Common myeloid progenitor, CD34-positive (primary cell): ENCODE measurements at regions not wholly inside any gene's neighbourhood (a gene's known extent, or its start where the extent isn't known, plus 50 kb on each side); places are given as distances from the start of the nearest gene placed in this dataset.
"Not testable (repeated sequence)": the region's sequence is repeated elsewhere in the genome, so short reads cannot be mapped to it uniquely, and the experiment has no call there.

Experiments
- CTCF ChIA-PET: fragments of 350-600 bp; sonication (Branson Sonifier 250); formaldehyde crosslinking; loops from one replicate; lab custom pipeline; 2021; ENCODE audit warnings: antibody characterized with exemption; lab: Charles Lee
- POLR2A ChIA-PET: fragments of 350-600 bp; sonication (Branson Sonifier 250); formaldehyde crosslinking; loops from one replicate; lab custom pipeline; 2021; ENCODE audit warnings: antibody characterized with exemption; lab: Charles Lee
- DNase-seq, 3 donors: peaks; one replicate each; pipeline versions ENCODE4 v3.0.0 to v3.0.0-alpha.2; 2013
- H3K27ac ChIP-seq, 2 experiments: 1 replicate in 1 of 2; 2 replicates in 1 of 2; pipeline ENCODE4 v1.7.0; 2013; ENCODE audit warnings: inconsistent platforms in 2 of 2, low read length in 2 of 2, mild to moderate bottlenecking in 2 of 2, low read depth in 1 of 2, moderate library complexity in 1 of 2; ENCODE audit not compliant: severe bottlenecking in 2 of 2, insufficient read depth in 1 of 2, poor library complexity in 1 of 2
- H3K27me3 ChIP-seq, 5 experiments: replicated peaks in 2 of 5; 1 replicate in 3 of 5; 2 replicates in 2 of 5; pipeline versions ENCODE4 v1.6.1 to v1.7.0; 2013; ENCODE audit warnings: low read length in 4 of 5, mild to moderate bottlenecking in 2 of 5, moderate library complexity in 2 of 5, inconsistent platforms in 1 of 5; ENCODE audit not compliant: insufficient read depth in 5 of 5, control insufficient read depth in 4 of 5
- H3K36me3 ChIP-seq, 4 experiments: 1 replicate in 2 of 4; 2 replicates in 2 of 4; pipeline versions ENCODE4 v1.6.1 to v1.7.0; 2013; ENCODE audit warnings: low read length in 3 of 4, control low read depth in 1 of 4, mild to moderate bottlenecking in 1 of 4; ENCODE audit not compliant: control insufficient read depth in 4 of 4, insufficient read depth in 4 of 4
- H3K4me1 ChIP-seq, 4 experiments: 1 replicate in 3 of 4; 2 replicates in 1 of 4; pipeline versions ENCODE4 v1.6.1 to v1.7.1; 2013; ENCODE audit warnings: low read length in 3 of 4, mild to moderate bottlenecking in 3 of 4, control low read depth in 1 of 4, inconsistent platforms in 1 of 4, moderate library complexity in 1 of 4; ENCODE audit not compliant: control insufficient read depth in 4 of 4, insufficient read depth in 4 of 4; ENCODE audit errors: control extremely low read depth in 1 of 4
- H3K4me3 ChIP-seq, 7 experiments: 1 replicate in 4 of 7; 2 replicates in 3 of 7; pipeline versions ENCODE4 v1.5.1 to v1.7.0; 2013; ENCODE audit warnings: mild to moderate bottlenecking in 7 of 7, low read length in 6 of 7, moderate library complexity in 6 of 7, inconsistent platforms in 2 of 7, low read depth in 2 of 7, control low read depth in 1 of 7; ENCODE audit not compliant: insufficient read depth in 4 of 7, control insufficient read depth in 1 of 7; ENCODE audit errors: extremely low read depth in 1 of 7
- H3K9me3 ChIP-seq, 5 experiments: 1 replicate in 4 of 5; 2 replicates in 1 of 5; pipeline versions ENCODE4 v1.6.1 to v1.7.1; 2013; ENCODE audit warnings: low read length in 4 of 5, mild to moderate bottlenecking in 2 of 5, inconsistent platforms in 1 of 5, low read depth in 1 of 5, moderate library complexity in 1 of 5; ENCODE audit not compliant: control insufficient read depth in 4 of 5, insufficient read depth in 2 of 5; ENCODE audit errors: control extremely low read depth in 1 of 5
- WGBS: methylation state at CpG from one replicate; pipeline ENCODE4 v1.1.5; 2013; ENCODE audit not compliant: insufficient coverage; 5-methylcytosine and 5-hydroxymethylcytosine counted together

DNA sequence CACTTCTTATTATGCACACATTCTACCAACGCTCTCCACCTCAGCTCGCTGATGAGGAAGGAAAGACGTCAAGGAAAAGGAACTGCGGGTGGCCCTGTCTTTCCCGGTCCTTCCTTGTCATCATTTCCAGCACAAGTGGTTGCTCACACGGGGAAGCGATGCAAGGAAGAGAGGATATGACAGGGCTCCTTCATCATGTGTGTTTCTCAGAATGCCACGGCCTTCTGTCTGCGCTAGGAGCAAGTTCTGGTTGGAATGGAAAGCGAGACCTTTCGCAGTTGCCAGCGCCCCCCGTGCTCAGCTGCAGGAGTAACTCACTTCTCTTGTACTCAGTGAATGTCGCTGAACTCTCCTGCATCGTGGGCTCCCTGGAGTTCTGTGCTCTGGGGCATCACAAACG lies 191.8 kb upstream of the GLI2 start:
- no peak overlapping the region for H3K4me3 ChIP-seq
- 25% methylated on average over 8 of the region's 16 CpGs for WGBS
- no peaks in the 10 kb centered on the region for H3K4me1 ChIP-seq
- H3K9me3 ChIP-seq: no peaks in the 10 kb centered on the region
- ChIA-PET POLR2A (no interaction called here), CTCF (no interaction called here)
- DNase-seq: peak in 2 of 3 donors; percentile 11 to 12
- H3K27ac ChIP-seq: no peak overlapping the region
- no peaks in the 10 kb centered on the region for H3K36me3 ChIP-seq
- peaks cover 0 to 15% (median 0%) of the 10 kb centered on the region in 5 experiments for H3K27me3 ChIP-seq

DNA sequence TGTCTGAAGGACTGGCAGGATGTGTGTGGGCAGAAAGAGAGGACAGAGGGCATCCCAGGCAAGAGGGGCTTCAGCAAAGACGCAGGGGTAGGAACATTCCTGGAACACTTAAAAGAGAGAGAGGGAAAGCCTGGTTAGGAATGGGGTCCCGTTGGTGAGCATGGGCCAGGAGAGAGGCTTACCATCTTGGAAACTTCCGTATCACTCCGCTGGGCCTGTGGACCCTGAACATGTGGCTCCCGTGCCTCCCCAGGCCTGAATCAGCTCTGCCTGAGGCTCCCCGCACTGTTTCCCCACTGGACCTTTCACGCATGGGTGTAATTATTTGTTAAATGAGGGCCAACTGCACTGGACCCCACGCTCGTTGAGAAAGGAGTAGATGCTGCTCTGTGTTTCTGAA lies 191.1 kb upstream of the GLI2 start:
- Histone ChIP-seq H3K27ac (no peak overlapping the region), H3K4me1 (no peaks in the 10 kb centered on the region), H3K36me3 (no peaks in the 10 kb centered on the region), H3K27me3 (peaks cover 0 to 14% (median 0%) of the 10 kb centered on the region in 5 experiments), H3K4me3 (no peak overlapping the region), H3K9me3 (no peaks in the 10 kb centered on the region)
- DNase-seq: no peak
- 97% methylated on average over 7 of the region's 9 CpGs for WGBS
- POLR2A ChIA-PET: no interaction called here
- CTCF ChIA-PET: no interaction called here

DNA sequence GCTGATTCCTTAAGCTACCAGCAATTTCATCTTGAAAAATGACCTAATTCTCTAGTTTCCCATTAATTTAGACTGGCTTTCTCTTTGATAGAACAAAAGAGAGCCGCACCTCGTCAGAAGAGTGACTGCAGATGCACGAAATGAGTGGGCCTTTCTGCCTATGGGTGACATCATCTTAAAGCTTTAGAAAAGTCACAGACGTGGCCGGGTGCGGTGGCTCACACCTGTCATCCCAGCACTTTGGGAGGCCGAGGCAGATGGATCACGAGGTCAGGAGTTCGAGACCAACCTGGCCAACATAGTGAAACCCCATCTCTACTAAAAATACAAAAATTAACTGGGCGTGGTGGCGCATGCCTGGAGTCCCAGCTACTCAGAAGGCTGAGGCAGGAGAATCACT lies 190.7 kb upstream of the GLI2 start:
- H3K9me3 ChIP-seq, CTCF ChIA-PET, POLR2A ChIA-PET, H3K27ac ChIP-seq, DNase-seq, H3K36me3 ChIP-seq, H3K4me1 ChIP-seq, H3K4me3 ChIP-seq: not testable (repeated sequence)
- WGBS: 97% methylated on average over 3 of the region's 11 CpGs
- H3K27me3 ChIP-seq: peaks cover 0 to 17% (median 0%) of the 10 kb centered on the region in 5 experiments

DNA sequence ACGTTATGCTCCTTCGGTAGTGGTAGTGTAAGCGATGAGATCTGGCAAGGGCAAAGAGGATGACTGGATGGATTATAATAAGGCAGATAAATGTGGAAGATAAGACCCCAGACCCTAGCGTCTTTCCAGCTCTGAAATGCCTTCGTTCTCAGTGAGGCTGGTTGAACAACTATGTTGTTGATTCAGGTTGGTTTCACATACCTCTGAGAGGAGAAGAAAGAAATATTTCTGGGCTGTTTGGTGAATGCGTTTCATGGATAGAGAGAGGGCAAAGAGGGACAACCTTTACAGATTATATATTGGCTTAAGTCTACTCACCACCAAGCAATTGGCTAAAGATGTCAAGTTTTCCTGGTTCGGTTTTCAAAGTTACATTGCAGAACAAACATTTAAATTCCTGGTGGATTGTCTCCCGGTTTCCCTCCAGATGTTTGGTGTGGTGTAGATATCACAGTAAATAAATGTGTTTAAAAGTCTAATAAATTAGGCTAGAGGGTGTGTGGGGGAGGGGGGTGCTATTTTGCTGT lies 190.1 kb upstream of the GLI2 start:
- 92% methylated on average over 4 of the region's 8 CpGs for WGBS
- Histone ChIP-seq H3K9me3 (no peaks in the 10 kb centered on the region), H3K4me3 (no peak overlapping the region), H3K27ac (no peak overlapping the region), H3K4me1 (no peaks in the 10 kb centered on the region), H3K27me3 (peaks cover 0 to 17% (median 0%) of the 10 kb centered on the region in 5 experiments), H3K36me3 (no peaks in the 10 kb centered on the region)
- CTCF ChIA-PET: interaction anchor here (0.6 kb wide), 1 partner anchor 40 kb away, joined by 3 read pairs; no protein-coding TSS in a partner anchor
- DNase-seq: no peak
- POLR2A ChIA-PET: no interaction called here

DNA sequence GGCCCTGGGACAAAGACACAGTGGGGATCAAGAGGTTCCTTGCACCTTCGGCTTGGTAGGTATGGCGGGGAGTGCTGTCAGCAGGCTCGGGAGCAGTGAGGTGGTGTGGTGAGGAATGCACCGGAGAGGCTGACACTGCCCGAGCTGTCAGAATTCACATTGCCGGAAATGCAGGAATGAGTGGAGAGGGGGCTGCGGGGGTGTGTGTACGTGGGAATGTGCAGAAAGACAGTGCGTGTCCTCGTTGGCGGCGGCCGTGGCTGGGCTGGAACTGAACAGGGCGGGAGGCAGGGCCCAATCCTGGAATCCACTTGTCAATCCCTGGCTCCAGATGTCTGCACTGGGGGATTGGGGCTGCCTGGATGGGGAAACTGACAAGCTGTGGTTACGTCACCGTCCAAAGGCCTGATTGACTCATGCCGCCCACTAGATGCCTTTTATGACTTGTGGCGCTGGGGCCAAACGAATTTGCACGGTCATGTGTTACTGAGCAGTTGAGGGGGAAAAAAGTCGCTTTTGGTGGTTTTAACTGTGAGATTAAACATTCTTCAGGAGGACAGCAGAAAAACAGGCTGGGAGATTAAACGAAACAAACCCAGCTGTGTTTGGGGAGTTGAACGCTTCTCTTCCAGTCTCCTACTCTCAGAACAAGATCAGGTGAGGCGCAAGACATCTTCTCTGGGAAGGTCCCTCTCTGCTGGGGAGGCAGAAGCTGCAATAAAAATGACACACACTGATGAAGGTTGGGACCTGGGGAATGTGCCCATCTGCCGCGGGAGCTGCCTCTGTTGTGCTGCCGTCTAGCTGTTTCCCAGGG lies 189.4 kb upstream of the GLI2 start:
- Histone ChIP-seq H3K9me3 (no peaks in the 10 kb centered on the region), H3K36me3 (no peaks in the 10 kb centered on the region), H3K27ac (no peak overlapping the region), H3K4me1 (no peaks in the 10 kb centered on the region), H3K4me3 (no peak overlapping the region), H3K27me3 (peaks cover 0 to 17% (median 0%) of the 10 kb centered on the region in 5 experiments)
- no peak for DNase-seq
- POLR2A ChIA-PET: no interaction called here
- CTCF ChIA-PET: interaction anchor here (0.6 to 0.9 kb wide), 2 partner anchors 14 to 39 kb away, joined by 3 read pairs; no protein-coding TSS in a partner anchor
- WGBS: 94% methylated on average over 24 of the region's 27 CpGs

DNA sequence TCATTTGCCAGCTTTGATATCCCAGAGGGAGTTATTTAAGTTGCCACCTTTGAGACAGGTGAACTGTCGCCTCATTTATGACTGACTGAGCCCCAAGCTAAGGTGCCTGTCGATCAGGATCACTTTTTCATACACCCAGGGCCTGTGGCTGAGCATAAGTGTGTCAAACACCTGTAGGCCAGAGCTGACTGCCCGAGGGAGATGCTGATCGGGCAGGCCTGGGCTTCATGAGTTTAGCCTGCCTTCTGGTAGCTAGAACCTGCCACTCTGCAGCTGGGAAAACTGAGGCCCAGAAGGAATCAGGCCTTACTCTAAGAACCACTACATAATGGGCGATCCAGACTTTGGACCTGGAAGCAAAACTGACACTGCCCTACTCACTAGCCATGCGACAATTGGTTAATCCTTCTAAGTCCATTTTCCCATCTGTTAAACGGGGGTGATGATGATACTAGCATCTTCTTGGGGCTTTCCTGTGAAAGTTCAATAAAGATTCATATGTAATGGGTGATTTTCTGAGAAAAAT lies 188.7 kb upstream of the GLI2 start:
- CTCF ChIA-PET: interaction anchor here (0.9 kb wide), 1 partner anchor 14 kb away, joined by 3 read pairs; no protein-coding TSS in a partner anchor
- Histone ChIP-seq H3K36me3 (no peaks in the 10 kb centered on the region), H3K4me3 (no peak overlapping the region), H3K4me1 (no peaks in the 10 kb centered on the region), H3K27ac (no peak overlapping the region), H3K9me3 (no peaks in the 10 kb centered on the region), H3K27me3 (peaks cover 0 to 17% (median 0%) of the 10 kb centered on the region in 5 experiments)
- WGBS: 96% methylated on average over 7 of the region's 7 CpGs
- POLR2A ChIA-PET: no interaction called here
- no peak for DNase-seq

DNA sequence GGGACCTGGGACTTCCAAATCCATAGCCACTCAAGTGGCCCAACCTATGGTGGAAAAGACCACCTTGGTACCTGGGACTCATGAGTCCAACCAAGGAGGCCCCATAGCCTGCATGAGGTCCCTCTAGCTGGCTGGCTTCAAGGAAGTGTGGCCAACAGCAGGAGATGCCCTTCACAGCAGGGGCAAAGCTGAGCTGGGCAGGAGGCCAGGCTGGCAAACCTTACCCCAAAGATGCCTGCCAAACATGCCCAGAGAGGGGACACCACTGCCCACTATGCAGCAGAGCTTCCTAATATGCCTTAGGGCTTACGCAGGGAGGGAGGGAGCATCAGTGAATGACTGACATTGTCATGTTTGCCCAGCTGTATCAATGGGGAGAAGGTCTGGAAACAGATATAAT lies 188.0 kb upstream of the GLI2 start:
- WGBS: no CpG with 5 or more reads among the region's 1 CpG

More for the DNA sequence above, 188.0 kb upstream of the GLI2 start:
- H3K36me3 ChIP-seq: no peaks in the 10 kb centered on the region
- CTCF ChIA-PET: no interaction called here
- no peaks in the 10 kb centered on the region for H3K9me3 ChIP-seq
- no peak for DNase-seq
- peaks cover 0 to 14% (median 3%) of the 10 kb centered on the region in 5 experiments for H3K27me3 ChIP-seq
- no peak overlapping the region for H3K27ac ChIP-seq
- no peaks in the 10 kb centered on the region for H3K4me1 ChIP-seq
- POLR2A ChIA-PET: no interaction called here
- H3K4me3 ChIP-seq: no peak overlapping the region
